ENCODE measurements at regions not wholly inside any gene's neighbourhood (a gene's known extent, or its start where the extent isn't known, plus 50 kb on each side); places are given as distances from the start of the nearest gene placed in this dataset.

DNA sequence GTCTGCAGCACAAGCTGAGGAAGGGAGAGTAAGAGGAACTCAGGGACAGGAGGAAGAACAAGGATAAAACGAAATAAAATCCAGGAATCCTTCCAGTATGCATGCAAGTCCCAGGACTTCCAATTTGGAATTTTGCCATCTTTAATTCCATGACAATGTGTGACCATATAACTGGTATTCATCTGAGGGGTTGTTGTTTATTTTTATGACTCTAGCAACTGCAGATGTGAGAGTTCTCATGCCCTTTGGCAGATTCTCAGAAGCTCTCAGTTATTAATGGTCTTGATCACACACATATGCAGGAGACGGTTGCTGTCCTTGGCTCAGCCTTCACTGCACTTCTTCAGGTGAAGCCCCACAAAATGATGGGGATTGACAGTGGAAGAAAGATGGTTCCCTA is 148.2 kb downstream of the SMIM20 start:
- in situ Hi-C loops (cut with MboI; ENCODE audit: low sequenced_read_pairs), result loop anchor here (25.0 kb wide), 1 partner anchor 250 kb away; the partner anchor contains the start of gene RBPJ

- in situ Hi-C loops (cut with MboI; ENCODE audit: low sequenced_read_pairs), result loop anchor here (25.0 kb wide), 1 partner anchor 248 kb away; the partner anchor contains the start of gene RBPJ
Observed at GRCh38 chr4:26064009-26064408, 150.0 kb downstream of the SMIM20 start.

GRCh38 chr4:26065833-26066232 is 151.8 kb downstream of the SMIM20 start:
- in situ Hi-C loops (cut with MboI; ENCODE audit: low sequenced_read_pairs), result loop anchor here (25.0 kb wide), 1 partner anchor 246 kb away; the partner anchor contains the start of gene RBPJ

- in situ Hi-C loops (cut with MboI; ENCODE audit: low sequenced_read_pairs), result loop anchor here (25.0 kb wide), 1 partner anchor 245 kb away; the partner anchor contains the start of gene RBPJ
Observed at GRCh38 chr4:26067035-26067434, 153.0 kb downstream of the SMIM20 start.

DNA sequence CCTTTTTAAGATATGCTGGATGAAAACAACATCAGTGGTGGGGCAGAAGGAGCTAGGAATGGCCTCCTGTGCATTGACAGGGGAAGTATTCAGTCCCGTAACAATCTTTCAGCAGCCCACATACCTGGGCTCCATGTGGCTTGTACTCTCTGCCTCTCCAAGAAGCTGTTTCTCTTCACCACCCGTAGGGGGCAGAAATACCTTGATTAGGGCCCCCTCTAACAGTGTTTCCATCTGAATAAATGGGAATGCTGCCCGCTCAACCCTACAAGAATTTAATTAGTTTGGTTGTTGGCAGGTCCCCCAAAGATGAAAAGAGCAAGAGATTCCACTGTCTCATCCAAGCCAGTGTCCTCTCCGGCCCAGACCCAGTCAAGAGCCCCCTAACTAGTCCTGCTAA is 155.2 kb downstream of the SMIM20 start:
- in situ Hi-C loops (cut with MboI; ENCODE audit: low sequenced_read_pairs), result loop anchor here (25.0 kb wide), 1 partner anchor 243 kb away; the partner anchor contains the start of gene RBPJ

DNA sequence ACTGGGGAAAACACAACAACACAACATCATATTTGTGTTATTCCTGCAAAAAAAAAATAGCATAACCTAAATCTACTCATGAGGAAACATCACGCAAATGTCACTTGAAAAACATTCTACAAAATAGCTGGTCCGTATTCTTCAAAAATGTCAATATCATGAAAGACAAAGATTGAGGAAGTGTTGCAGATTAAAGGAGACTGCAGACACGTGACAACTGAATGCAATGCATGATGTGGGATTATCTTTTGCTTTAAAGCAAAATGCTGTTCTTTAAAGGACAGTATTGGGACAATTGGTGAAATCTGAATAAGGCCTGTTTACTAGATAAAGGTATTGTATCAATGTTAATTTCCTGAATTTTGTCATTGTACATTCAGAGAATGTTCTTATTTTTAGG is 157.7 kb downstream of the SMIM20 start:
- in situ Hi-C loops (cut with MboI; ENCODE audit: low sequenced_read_pairs), result loop anchor here (25.0 kb wide), 1 partner anchor 241 kb away; the partner anchor contains the start of gene RBPJ

- in situ Hi-C loops (cut with MboI; ENCODE audit: low sequenced_read_pairs), result loop anchor here (25.0 kb wide), 1 partner anchor 238 kb away; the partner anchor contains the start of gene RBPJ
Observed at GRCh38 chr4:26073886-26074560, 160.0 kb downstream of the SMIM20 start.

DNA sequence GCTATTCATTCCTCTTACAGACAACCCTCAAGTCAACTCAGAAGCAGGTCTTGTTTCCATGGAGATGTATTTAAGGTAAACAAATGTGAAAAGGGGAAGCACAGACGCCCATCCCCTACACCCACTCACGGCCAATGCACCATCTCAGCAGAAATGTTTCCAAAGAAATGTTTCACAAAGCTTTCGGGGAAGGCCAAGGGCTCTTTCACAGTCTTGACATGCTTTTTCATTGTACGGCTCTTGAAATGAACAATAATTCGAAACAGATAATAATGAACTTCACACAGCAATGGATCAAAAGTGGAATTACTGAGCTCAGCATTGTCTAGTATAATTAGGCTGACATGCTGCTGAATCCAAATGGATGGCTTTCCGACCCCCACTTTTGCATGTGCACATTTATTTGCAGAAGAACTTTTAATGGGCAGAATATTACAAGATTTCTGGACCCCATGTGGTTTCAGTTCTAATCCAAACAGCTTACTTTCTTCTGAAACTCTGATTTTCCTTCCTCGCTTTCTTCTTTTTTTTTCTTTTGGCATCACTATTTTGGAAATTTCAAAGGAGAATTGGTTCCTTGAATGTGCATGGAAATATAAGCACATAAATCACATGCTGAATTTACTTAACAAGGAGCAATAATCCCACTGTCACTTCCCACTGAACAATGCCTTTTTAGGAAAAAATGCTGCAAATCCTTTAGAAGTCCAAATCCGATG is 160.9 kb downstream of the SMIM20 start:
- in situ Hi-C loops (cut with MboI; ENCODE audit: low sequenced_read_pairs), result loop anchor here (25.0 kb wide), 1 partner anchor 237 kb away; the partner anchor contains the start of gene RBPJ

- in situ Hi-C loops (cut with MboI; ENCODE audit: low sequenced_read_pairs), result no loop called here
Observed at GRCh38 chr4:26075583-26075982, 161.6 kb downstream of the SMIM20 start.

DNA sequence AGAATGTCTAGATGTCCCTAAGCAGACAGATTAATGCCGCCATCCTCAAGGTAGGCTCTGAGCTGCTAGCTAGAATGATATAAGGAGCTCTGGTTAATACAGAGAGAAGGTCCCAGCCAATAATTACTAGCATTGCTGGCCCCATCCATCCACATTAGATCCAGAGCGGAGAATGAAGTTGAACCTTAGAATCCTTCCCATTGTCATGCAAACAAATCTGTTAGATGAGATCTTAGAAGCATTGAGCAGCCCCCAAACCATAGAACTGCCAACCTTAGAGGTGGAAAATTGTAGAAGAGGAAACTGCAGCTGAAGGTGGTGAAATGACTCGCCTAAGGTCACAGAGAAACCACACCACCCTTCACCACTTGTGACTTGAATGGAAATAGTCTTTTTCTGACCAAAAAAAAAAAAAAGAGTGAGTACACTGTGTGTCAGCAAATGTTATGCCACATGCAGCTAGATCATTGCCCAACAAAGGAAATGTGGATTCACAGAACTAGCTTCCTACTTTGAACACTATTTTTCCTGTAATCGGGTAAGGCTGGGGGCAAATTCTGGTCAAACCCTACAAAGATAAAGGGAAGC is 162.1 kb downstream of the SMIM20 start:
- in situ Hi-C loops (cut with MboI; ENCODE audit: low sequenced_read_pairs), result no loop called here

- in situ Hi-C loops (cut with MboI; ENCODE audit: low sequenced_read_pairs), result no loop called here
Observed at GRCh38 chr4:26076896-26077295, 162.9 kb downstream of the SMIM20 start.

GRCh38 chr4:26077756-26078155 is 163.7 kb downstream of the SMIM20 start:
- in situ Hi-C loops (cut with MboI; ENCODE audit: low sequenced_read_pairs), result no loop called here

GRCh38 chr4:26080870-26081628 is 167.0 kb downstream of the SMIM20 start:
- in situ Hi-C loops (cut with MboI; ENCODE audit: low sequenced_read_pairs), result no loop called here

GRCh38 chr4:26081795-26082498 is 167.9 kb downstream of the SMIM20 start:
- in situ Hi-C loops (cut with MboI; ENCODE audit: low sequenced_read_pairs), result no loop called here

GRCh38 chr4:26082565-26082964 is 168.5 kb downstream of the SMIM20 start:
- in situ Hi-C loops (cut with MboI; ENCODE audit: low sequenced_read_pairs), result no loop called here

GRCh38 chr4:26083987-26084386 is 170.0 kb downstream of the SMIM20 start:
- in situ Hi-C loops (cut with MboI; ENCODE audit: low sequenced_read_pairs), result no loop called here

DNA sequence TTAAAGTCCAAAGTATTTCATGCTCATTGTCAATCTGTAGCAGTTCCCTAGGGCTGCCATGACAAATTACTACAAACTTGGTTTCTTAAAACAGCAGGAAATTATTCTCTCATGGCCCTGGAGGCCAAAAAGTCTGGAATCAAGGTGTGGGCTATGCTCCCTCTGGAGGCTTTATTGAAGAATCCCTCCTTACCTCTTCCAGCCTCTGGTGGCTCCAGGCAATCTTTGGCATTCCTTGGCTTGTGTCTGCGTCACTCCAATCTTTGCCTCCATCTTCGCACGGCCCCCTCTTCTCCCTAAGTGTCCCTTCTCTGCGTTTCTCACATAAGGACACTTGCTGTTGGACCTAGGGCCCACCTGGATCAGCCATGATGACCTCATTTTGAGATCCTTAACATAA is 170.4 kb downstream of the SMIM20 start:
- in situ Hi-C loops (cut with MboI; ENCODE audit: low sequenced_read_pairs), result no loop called here

DNA sequence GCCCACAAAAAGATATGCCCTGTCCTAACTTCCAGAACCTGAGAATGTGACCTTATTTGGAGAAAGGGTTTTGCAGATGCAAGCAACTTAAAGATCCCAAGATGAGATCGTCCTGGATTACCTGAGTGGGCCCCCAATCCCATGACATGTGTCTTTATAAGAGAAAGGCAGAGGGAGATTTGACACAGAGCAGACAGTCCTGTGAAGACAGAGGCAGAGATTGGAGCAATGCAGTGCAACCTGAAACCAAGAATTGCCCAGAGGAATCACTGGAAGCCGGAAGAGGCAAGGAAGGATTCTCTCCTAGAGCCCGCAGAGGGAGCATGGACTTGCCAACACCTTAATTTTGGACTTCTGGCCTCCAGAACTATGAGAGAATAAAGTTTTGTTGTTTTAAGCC is 171.5 kb downstream of the SMIM20 start:
- in situ Hi-C loops (cut with MboI; ENCODE audit: low sequenced_read_pairs), result no loop called here

GRCh38 chr4:26086621-26087441 is 172.8 kb downstream of the SMIM20 start:
- in situ Hi-C loops (cut with MboI; ENCODE audit: low sequenced_read_pairs), result no loop called here

Measured in HL-60/S4 treated with phorbol 12-myristate 13-acetate at 8.2 ng/mL for 4 days and 3 days (cell line).